IMR-90 (cell line): ENCODE measurements at regions not wholly inside any gene's neighbourhood (a gene's known extent, or its start where the extent isn't known, plus 50 kb on each side); places are given as distances from the start of the nearest gene placed in this dataset.

Experiments used
- ATAC-seq: fragments of 200-7000 bp; cut with Tn5 transposase; 2 replicates; pipeline ENCODE4 v1.9.1; 2020; ENCODE audit warnings: low read depth, mild to moderate bottlenecking, moderate library complexity
- BruUV-seq: library from RNA; stranded (reverse); fragments of 400-500 nt; replicated peaks from 2 replicates; lab custom pipeline; 2021; lab: Mats Ljungman, UMichigan
- CTCF ChIA-PET: fragments of 300-600 bp; formaldehyde crosslinking; extraction: SDS; loops from one replicate; lab custom pipeline; 2021; ENCODE audit warnings: antibody characterized with exemption; lab: Yijun Ruan, JAX
- POLR2A ChIA-PET: fragments of 300-600 bp; sonication (Branson Sonifier 250); formaldehyde crosslinking; loops from one replicate; lab custom pipeline; 2022; ENCODE audit warnings: antibody characterized with exemption; ENCODE audit not compliant: unreplicated experiment; lab: Charles Lee
- DNase-seq: peaks from one replicate; pipeline ENCODE4 v3.0.0; 2013
- H2AFZ ChIP-seq: replicated peaks from 2 replicates; pipeline ENCODE3; 2013; ENCODE audit warnings: low read length, mild to moderate bottlenecking; ENCODE audit not compliant: poor library complexity
- H2AK5ac ChIP-seq: 2 replicates; pipeline ENCODE4 v1.6.1; 2013; ENCODE audit warnings: low read depth, low read length, inconsistent platforms
- H2AK9ac ChIP-seq: replicated peaks from 2 replicates; pipeline ENCODE3; 2013; ENCODE audit warnings: mild to moderate bottlenecking, low read depth, low read length, moderate library complexity; ENCODE audit not compliant: poor library complexity
- H2BK120ac ChIP-seq: 2 replicates; pipeline ENCODE4 v1.6.1; 2013; ENCODE audit warnings: low read depth, low read length, inconsistent platforms
- H2BK15ac ChIP-seq: 3 replicates; pipeline ENCODE4 v1.6.1; 2013; ENCODE audit warnings: low read depth, low read length, inconsistent platforms
- H2BK20ac ChIP-seq: 2 replicates; pipeline ENCODE4 v1.6.1; 2013; ENCODE audit warnings: low read depth, mild to moderate bottlenecking, inconsistent platforms, low read length, moderate library complexity
- H2BK5ac ChIP-seq: 2 replicates; pipeline ENCODE4 v1.6.1; 2013; ENCODE audit warnings: mild to moderate bottlenecking, low read depth, low read length, inconsistent platforms; ENCODE audit not compliant: poor library complexity, severe bottlenecking
- H3K14ac ChIP-seq: replicated peaks from 2 replicates; pipeline ENCODE4 v1.6.1; 2013; ENCODE audit warnings: low read depth, low read length, inconsistent platforms
- H3K18ac ChIP-seq: 2 replicates; pipeline ENCODE4 v1.6.1; 2013; ENCODE audit warnings: low read depth, low read length, control low read depth
- H3K23ac ChIP-seq: 2 replicates; pipeline ENCODE4 v1.6.1; 2013; ENCODE audit warnings: low read depth, low read length, inconsistent platforms
- H3K27ac ChIP-seq: 2 replicates; pipeline ENCODE4 v1.5.1; 2013; ENCODE audit warnings: mild to moderate bottlenecking, control low read depth, low read length; ENCODE audit not compliant: insufficient read depth
- H3K27me3 ChIP-seq: 2 replicates; pipeline ENCODE4 v1.6.1; 2013; ENCODE audit warnings: low read length; ENCODE audit not compliant: control insufficient read depth, insufficient read depth
- H3K36me3 ChIP-seq: 2 replicates; pipeline ENCODE4 v1.6.1; 2013; ENCODE audit warnings: low read length, mixed read lengths; ENCODE audit not compliant: control insufficient read depth, insufficient read depth
- H3K4ac ChIP-seq: 2 replicates; pipeline ENCODE4 v1.6.1; 2013; ENCODE audit warnings: low read depth, low read length, inconsistent platforms
- H3K4me1 ChIP-seq: 2 replicates; pipeline ENCODE4 v1.6.1; 2013; ENCODE audit warnings: low read length, mixed read lengths; ENCODE audit not compliant: control insufficient read depth, insufficient read depth
- H3K4me2 ChIP-seq: 2 replicates; pipeline ENCODE4 v1.6.1; 2013; ENCODE audit warnings: low read depth, mild to moderate bottlenecking, control low read depth, low read length, moderate library complexity
- H3K4me3 ChIP-seq: 2 replicates; pipeline ENCODE4 v1.5.1; 2013; ENCODE audit warnings: low read depth, mild to moderate bottlenecking, control low read depth, low read length, moderate library complexity; ENCODE audit not compliant: insufficient read depth
- H3K56ac ChIP-seq: 2 replicates; pipeline ENCODE4 v1.6.1; 2013; ENCODE audit warnings: low read length, inconsistent platforms; ENCODE audit not compliant: insufficient read depth; ENCODE audit errors: extremely low read depth
- H3K79me1 ChIP-seq, 2 experiments: 2 replicates each; pipeline ENCODE4 v1.6.1; 2013; ENCODE audit warnings: low read length in 2 of 2, inconsistent platforms in 1 of 2, low read depth in 1 of 2
- H3K9ac ChIP-seq: 2 replicates; pipeline ENCODE4 v1.6.1; 2013; ENCODE audit warnings: low read depth, low read length, control low read depth
- H3K9me1 ChIP-seq: 2 replicates; pipeline ENCODE4 v1.6.1; 2013; ENCODE audit warnings: low read length, inconsistent platforms; ENCODE audit not compliant: insufficient read depth
- H3K9me3 ChIP-seq: 2 replicates; pipeline ENCODE4 v1.6.1; 2013; ENCODE audit warnings: low read length; ENCODE audit not compliant: control insufficient read depth, insufficient read depth
- H4K20me1 ChIP-seq: 2 replicates; pipeline ENCODE4 v1.6.1; 2013; ENCODE audit warnings: low read length, inconsistent platforms; ENCODE audit not compliant: insufficient read depth
- H4K5ac ChIP-seq: 2 replicates; pipeline ENCODE4 v1.6.1; 2013; ENCODE audit warnings: mild to moderate bottlenecking, low read depth, low read length, control low read depth
- H4K8ac ChIP-seq, 2 experiments: 2 replicates each; pipeline ENCODE4 v1.6.1; 2013; ENCODE audit warnings: low read depth in 2 of 2, low read length in 2 of 2, control low read depth in 1 of 2, inconsistent platforms in 1 of 2
- H4K91ac ChIP-seq: 2 replicates; pipeline ENCODE4 v1.6.1; 2013; ENCODE audit warnings: low read depth, low read length, inconsistent platforms; ENCODE audit not compliant: insufficient read depth
- BHLHE40 ChIP-seq: fragments of 150-350 bp; IDR thresholded peaks from 2 replicates; pipeline ENCODE4 v1.6.1; 2016; ENCODE audit warnings: mild to moderate bottlenecking, low read depth, low read length
- RFX5 ChIP-seq: IDR thresholded peaks from 2 replicates; pipeline ENCODE4 v1.8.0; 2012; ENCODE audit warnings: low read depth, mild to moderate bottlenecking, low read length, moderate library complexity
- WGBS, 2 experiments: methylation state at CpG; one replicate each; pipeline versions ENCODE4 v1.1.5 to v1.1.7; 2013; ENCODE audit warnings: missing lambda C conversion rate in 2 of 2; ENCODE audit not compliant: insufficient read length in 1 of 2; ENCODE audit errors: extremely low coverage in 2 of 2; 5-methylcytosine and 5-hydroxymethylcytosine counted together
- dilution Hi-C: fragments of 300-500 bp; cut with HindIII; formaldehyde crosslinking; loops from one replicate; pipeline ENCODE4 v1.14.3; 2018; ENCODE audit warnings: low sequenced_read_pairs; ENCODE audit not compliant: unreplicated experiment
- in situ Hi-C: fragments of 300-500 bp; cut with MboI; formaldehyde crosslinking; loops from 3 replicates; pipeline ENCODE4 v1.14.3; 2019; ENCODE audit warnings: low sequenced_read_pairs, inconsistent platforms, mixed read lengths
- intact Hi-C: fragments of 100-400 bp; cut with micrococcal nuclease; formaldehyde crosslinking; loops from 2 replicates; pipeline ENCODE4 v1.10.0; 2022

DNA sequence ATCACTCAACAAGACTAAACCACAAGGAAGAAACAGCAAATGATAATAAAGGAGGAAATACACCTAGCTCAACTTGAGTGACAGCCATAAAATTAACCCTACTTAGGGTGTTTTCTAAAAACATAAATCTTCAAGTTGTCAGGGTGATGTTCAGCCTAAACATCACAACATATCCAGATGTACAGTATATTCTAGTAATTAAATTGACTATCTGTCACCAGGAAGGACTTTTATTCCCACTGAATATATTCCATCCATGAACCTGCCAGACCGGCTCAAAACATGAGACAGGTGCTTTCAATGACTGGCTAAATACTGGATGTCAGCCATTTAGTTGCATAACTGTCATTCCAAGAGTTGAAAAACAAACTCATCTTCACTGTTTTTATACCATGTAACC, 298.1 kb upstream of the NEBL start:
- WGBS, 2 experiments = no CpG with 5 or more reads among the region's 1 CpG
- Histone ChIP-seq H3K36me3 (no peaks in the 10 kb centered on the region), H3K14ac (no peak overlapping the region), H3K27ac (no peak overlapping the region), H2BK5ac (no peak overlapping the region), H3K9ac (no peak overlapping the region), H2AK9ac (no peak overlapping the region), H2AFZ (no peak overlapping the region), H2BK15ac (no peak overlapping the region), H4K91ac (no peak overlapping the region), H4K5ac (no peak overlapping the region), H3K4me2 (no peak overlapping the region), H3K9me3 (peaks cover 6% of the 10 kb centered on the region), H3K4ac (no peak overlapping the region), H2BK120ac (no peak overlapping the region), H2BK20ac (no peak overlapping the region), H3K4me3 (no peak overlapping the region), H3K79me1 (no peaks in the 10 kb centered on the region), H3K23ac (no peak overlapping the region), H4K20me1 (no peaks in the 10 kb centered on the region), H3K9me1 (no peaks in the 10 kb centered on the region), H2AK5ac (no peak overlapping the region), H3K27me3 (no peaks in the 10 kb centered on the region), H3K18ac (no peak overlapping the region), H3K4me1 (no peaks in the 10 kb centered on the region), H4K8ac (no peak overlapping the region), H3K56ac (no peak overlapping the region)
- ATAC-seq (no peak), DNase-seq (no peak)
- in situ Hi-C loops = no loop called here
- POLR2A ChIA-PET = no interaction called here
- BruUV-seq = no TSS peak
- dilution Hi-C loops = no loop called here
- TF ChIP-seq BHLHE40 (no peak), RFX5 (no peak)
- intact Hi-C loops = no loop called here
- CTCF ChIA-PET = no interaction called here
